ENCODE measurements at regions not wholly inside any gene's neighbourhood (a gene's known extent, or its start where the extent isn't known, plus 50 kb on each side); places are given as distances from the start of the nearest gene placed in this dataset.

DNA sequence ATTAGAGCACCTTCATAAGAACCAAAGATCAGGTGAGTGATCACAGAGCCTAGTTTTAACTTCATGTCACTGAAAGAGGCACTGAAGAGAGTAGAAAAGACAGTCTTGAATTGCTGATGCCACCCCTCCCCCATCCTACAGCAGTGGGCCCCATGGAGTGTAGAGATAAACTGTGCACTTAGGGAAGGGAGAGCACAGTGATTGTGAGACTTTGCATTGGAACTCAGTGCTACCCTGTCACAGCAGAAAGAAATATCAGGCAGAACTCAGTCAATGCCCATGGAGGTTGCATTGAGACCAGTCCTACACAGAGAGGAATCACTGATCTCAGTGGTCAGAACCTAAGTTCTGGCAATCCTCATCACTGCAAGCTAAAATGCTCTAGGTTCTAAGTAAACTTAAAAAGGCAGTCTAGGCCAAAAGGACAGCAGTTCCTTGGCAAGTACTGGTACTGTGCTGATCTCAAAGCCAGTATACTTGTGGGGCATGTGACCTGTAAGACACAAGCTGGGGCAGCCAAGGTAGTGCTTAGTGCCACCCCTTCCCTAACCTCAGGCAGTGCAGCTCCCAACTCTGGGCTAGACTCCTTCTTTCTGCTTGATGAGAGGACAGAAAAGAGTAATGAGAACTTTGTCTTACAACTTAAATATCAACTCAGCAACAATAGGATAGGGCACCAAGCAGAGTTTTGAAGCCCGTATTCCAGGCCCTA lies 94.1 kb downstream of the FSCB start (continued):
- TF ChIP-seq, protein P1, sequence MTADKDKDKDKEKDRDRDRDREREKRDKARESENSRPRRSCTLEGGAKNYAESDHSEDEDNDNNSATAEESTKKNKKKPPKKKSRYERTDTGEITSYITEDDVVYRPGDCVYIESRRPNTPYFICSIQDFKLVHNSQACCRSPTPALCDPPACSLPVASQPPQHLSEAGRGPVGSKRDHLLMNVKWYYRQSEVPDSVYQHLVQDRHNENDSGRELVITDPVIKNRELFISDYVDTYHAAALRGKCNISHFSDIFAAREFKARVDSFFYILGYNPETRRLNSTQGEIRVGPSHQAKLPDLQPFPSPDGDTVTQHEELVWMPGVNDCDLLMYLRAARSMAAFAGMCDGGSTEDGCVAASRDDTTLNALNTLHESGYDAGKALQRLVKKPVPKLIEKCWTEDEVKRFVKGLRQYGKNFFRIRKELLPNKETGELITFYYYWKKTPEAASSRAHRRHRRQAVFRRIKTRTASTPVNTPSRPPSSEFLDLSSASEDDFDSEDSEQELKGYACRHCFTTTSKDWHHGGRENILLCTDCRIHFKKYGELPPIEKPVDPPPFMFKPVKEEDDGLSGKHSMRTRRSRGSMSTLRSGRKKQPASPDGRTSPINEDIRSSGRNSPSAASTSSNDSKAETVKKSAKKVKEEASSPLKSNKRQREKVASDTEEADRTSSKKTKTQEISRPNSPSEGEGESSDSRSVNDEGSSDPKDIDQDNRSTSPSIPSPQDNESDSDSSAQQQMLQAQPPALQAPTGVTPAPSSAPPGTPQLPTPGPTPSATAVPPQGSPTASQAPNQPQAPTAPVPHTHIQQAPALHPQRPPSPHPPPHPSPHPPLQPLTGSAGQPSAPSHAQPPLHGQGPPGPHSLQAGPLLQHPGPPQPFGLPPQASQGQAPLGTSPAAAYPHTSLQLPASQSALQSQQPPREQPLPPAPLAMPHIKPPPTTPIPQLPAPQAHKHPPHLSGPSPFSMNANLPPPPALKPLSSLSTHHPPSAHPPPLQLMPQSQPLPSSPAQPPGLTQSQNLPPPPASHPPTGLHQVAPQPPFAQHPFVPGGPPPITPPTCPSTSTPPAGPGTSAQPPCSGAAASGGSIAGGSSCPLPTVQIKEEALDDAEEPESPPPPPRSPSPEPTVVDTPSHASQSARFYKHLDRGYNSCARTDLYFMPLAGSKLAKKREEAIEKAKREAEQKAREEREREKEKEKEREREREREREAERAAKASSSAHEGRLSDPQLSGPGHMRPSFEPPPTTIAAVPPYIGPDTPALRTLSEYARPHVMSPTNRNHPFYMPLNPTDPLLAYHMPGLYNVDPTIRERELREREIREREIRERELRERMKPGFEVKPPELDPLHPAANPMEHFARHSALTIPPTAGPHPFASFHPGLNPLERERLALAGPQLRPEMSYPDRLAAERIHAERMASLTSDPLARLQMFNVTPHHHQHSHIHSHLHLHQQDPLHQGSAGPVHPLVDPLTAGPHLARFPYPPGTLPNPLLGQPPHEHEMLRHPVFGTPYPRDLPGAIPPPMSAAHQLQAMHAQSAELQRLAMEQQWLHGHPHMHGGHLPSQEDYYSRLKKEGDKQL (CRISPR knock-in tag; IDR thresholded peaks at IDR 0.05; ENCODE audit: low read depth): no peak
- TF ChIP-seq PCBP1 (IDR thresholded peaks at IDR 0.05; ENCODE audit: borderline replicate concordance, low read depth, low read length): no peak
- TF ChIP-seq, protein P2, sequence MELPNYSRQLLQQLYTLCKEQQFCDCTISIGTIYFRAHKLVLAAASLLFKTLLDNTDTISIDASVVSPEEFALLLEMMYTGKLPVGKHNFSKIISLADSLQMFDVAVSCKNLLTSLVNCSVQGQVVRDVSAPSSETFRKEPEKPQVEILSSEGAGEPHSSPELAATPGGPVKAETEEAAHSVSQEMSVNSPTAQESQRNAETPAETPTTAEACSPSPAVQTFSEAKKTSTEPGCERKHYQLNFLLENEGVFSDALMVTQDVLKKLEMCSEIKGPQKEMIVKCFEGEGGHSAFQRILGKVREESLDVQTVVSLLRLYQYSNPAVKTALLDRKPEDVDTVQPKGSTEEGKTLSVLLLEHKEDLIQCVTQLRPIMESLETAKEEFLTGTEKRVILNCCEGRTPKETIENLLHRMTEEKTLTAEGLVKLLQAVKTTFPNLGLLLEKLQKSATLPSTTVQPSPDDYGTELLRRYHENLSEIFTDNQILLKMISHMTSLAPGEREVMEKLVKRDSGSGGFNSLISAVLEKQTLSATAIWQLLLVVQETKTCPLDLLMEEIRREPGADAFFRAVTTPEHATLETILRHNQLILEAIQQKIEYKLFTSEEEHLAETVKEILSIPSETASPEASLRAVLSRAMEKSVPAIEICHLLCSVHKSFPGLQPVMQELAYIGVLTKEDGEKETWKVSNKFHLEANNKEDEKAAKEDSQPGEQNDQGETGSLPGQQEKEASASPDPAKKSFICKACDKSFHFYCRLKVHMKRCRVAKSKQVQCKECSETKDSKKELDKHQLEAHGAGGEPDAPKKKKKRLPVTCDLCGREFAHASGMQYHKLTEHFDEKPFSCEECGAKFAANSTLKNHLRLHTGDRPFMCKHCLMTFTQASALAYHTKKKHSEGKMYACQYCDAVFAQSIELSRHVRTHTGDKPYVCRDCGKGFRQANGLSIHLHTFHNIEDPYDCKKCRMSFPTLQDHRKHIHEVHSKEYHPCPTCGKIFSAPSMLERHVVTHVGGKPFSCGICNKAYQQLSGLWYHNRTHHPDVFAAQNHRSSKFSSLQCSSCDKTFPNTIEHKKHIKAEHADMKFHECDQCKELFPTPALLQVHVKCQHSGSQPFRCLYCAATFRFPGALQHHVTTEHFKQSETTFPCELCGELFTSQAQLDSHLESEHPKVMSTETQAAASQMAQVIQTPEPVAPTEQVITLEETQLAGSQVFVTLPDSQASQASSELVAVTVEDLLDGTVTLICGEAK (IDR thresholded peaks at IDR 0.05): no peak
- TF ChIP-seq, protein P2 (CRISPR knock-in tag; IDR thresholded peaks at IDR 0.05): no peak
- TF ChIP-seq, protein P3, sequence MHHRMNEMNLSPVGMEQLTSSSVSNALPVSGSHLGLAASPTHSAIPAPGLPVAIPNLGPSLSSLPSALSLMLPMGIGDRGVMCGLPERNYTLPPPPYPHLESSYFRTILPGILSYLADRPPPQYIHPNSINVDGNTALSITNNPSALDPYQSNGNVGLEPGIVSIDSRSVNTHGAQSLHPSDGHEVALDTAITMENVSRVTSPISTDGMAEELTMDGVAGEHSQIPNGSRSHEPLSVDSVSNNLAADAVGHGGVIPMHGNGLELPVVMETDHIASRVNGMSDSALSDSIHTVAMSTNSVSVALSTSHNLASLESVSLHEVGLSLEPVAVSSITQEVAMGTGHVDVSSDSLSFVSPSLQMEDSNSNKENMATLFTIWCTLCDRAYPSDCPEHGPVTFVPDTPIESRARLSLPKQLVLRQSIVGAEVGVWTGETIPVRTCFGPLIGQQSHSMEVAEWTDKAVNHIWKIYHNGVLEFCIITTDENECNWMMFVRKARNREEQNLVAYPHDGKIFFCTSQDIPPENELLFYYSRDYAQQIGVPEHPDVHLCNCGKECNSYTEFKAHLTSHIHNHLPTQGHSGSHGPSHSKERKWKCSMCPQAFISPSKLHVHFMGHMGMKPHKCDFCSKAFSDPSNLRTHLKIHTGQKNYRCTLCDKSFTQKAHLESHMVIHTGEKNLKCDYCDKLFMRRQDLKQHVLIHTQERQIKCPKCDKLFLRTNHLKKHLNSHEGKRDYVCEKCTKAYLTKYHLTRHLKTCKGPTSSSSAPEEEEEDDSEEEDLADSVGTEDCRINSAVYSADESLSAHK (CRISPR knock-in tag; IDR thresholded peaks at IDR 0.05; ENCODE audit: borderline replicate concordance): no peak
- TF ChIP-seq, protein P4, sequence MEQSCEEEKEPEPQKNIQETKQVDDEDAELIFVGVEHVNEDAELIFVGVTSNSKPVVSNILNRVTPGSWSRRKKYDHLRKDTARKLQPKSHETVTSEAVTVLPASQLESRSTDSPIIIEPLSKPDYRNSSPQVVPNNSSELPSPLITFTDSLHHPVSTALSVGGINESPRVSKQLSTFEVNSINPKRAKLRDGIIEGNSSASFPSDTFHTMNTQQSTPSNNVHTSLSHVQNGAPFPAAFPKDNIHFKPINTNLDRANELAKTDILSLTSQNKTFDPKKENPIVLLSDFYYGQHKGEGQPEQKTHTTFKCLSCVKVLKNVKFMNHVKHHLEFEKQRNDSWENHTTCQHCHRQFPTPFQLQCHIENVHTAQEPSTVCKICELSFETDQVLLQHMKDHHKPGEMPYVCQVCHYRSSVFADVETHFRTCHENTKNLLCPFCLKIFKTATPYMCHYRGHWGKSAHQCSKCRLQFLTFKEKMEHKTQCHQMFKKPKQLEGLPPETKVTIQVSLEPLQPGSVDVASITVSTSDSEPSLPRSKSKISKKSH (CRISPR knock-in tag; IDR thresholded peaks at IDR 0.05; ENCODE audit: borderline replicate concordance): no peak
- TF ChIP-seq IKZF1 (IDR thresholded peaks at IDR 0.05): no peak
- TF ChIP-seq, protein P5, sequence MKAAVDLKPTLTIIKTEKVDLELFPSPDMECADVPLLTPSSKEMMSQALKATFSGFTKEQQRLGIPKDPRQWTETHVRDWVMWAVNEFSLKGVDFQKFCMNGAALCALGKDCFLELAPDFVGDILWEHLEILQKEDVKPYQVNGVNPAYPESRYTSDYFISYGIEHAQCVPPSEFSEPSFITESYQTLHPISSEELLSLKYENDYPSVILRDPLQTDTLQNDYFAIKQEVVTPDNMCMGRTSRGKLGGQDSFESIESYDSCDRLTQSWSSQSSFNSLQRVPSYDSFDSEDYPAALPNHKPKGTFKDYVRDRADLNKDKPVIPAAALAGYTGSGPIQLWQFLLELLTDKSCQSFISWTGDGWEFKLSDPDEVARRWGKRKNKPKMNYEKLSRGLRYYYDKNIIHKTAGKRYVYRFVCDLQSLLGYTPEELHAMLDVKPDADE (CRISPR knock-in tag; IDR thresholded peaks at IDR 0.05): no peak
